H9 (cell line): ENCODE measurements at regions not wholly inside any gene's neighbourhood (a gene's known extent, or its start where the extent isn't known, plus 50 kb on each side); places are given as distances from the start of the nearest gene placed in this dataset.

Experiments used
- DNase-seq: peaks from one replicate; pipeline ENCODE4 v3.0.0-alpha.2; 2017
- H2AFZ ChIP-seq: one replicate; pipeline ENCODE4 v1.6.1; 2013; ENCODE audit warnings: mild to moderate bottlenecking, low read length, control low read depth, moderate library complexity
- H2AK5ac ChIP-seq: 2 replicates; pipeline ENCODE4 v1.6.1; 2013; ENCODE audit warnings: low read length, control low read depth, mixed read lengths; ENCODE audit not compliant: insufficient read length
- H2BK120ac ChIP-seq: one replicate; pipeline ENCODE4 v1.6.1; 2013; ENCODE audit warnings: low read depth, mild to moderate bottlenecking, low read length, control low read depth, inconsistent platforms; ENCODE audit not compliant: poor library complexity, severe bottlenecking
- H2BK12ac ChIP-seq: 2 replicates; pipeline ENCODE4 v1.6.1; 2013; ENCODE audit warnings: low read length, control low read depth, mixed read lengths, low read depth; ENCODE audit not compliant: insufficient read length
- H2BK15ac ChIP-seq: 2 replicates; pipeline ENCODE4 v1.6.1; 2013; ENCODE audit warnings: low read depth, low read length, control low read depth
- H2BK20ac ChIP-seq: one replicate; pipeline ENCODE4 v1.6.1; 2013; ENCODE audit warnings: low read depth, mild to moderate bottlenecking, low read length, control low read depth, inconsistent platforms; ENCODE audit not compliant: poor library complexity, severe bottlenecking
- H2BK5ac ChIP-seq: 2 replicates; pipeline ENCODE4 v1.6.1; 2013; ENCODE audit warnings: low read length, control low read depth, mixed read lengths; ENCODE audit not compliant: insufficient read length
- H3K14ac ChIP-seq: 2 replicates; pipeline ENCODE4 v1.6.1; 2013; ENCODE audit warnings: low read length, control low read depth; ENCODE audit not compliant: insufficient read depth
- H3K18ac ChIP-seq: 2 replicates; pipeline ENCODE4 v1.6.1; 2013; ENCODE audit warnings: low read depth, mild to moderate bottlenecking, mixed read lengths, low read length, control low read depth; ENCODE audit not compliant: insufficient read length
- H3K23ac ChIP-seq: 2 replicates; pipeline ENCODE4 v1.6.1; 2013; ENCODE audit warnings: low read length, control low read depth, mixed read lengths, low read depth; ENCODE audit not compliant: insufficient read length
- H3K23me2 ChIP-seq: 2 replicates; pipeline ENCODE4 v1.6.1; 2013; ENCODE audit warnings: low read depth, mild to moderate bottlenecking, mixed read lengths, low read length, control low read depth; ENCODE audit not compliant: insufficient read length, poor library complexity, severe bottlenecking
- H3K27ac ChIP-seq: 2 replicates; pipeline ENCODE4 v1.5.1; 2013; ENCODE audit warnings: low read length, control low read depth, mixed read lengths, low read depth; ENCODE audit not compliant: insufficient read length
- H3K27me3 ChIP-seq: 2 replicates; pipeline ENCODE4 v1.6.1; 2013; ENCODE audit warnings: low read length, control low read depth, inconsistent platforms; ENCODE audit not compliant: insufficient read depth
- H3K4ac ChIP-seq: 2 replicates; pipeline ENCODE4 v1.6.1; 2013; ENCODE audit warnings: low read depth, mild to moderate bottlenecking, control low read depth, inconsistent platforms, low read length, moderate library complexity
- H3K4me1 ChIP-seq: 2 replicates; pipeline ENCODE4 v1.6.1; 2013; ENCODE audit warnings: low read length, control low read depth, inconsistent platforms; ENCODE audit not compliant: insufficient read depth
- H3K4me2 ChIP-seq: 2 replicates; pipeline ENCODE4 v1.6.1; 2013; ENCODE audit warnings: low read length, control low read depth, mixed read lengths; ENCODE audit not compliant: insufficient read length, insufficient read depth
- H3K56ac ChIP-seq: 2 replicates; pipeline ENCODE4 v1.6.1; 2013; ENCODE audit warnings: low read depth, mild to moderate bottlenecking, mixed read lengths, low read length, control low read depth; ENCODE audit not compliant: insufficient read length
- H3K79me1 ChIP-seq: 2 replicates; pipeline ENCODE4 v1.6.1; 2013; ENCODE audit warnings: low read depth, mild to moderate bottlenecking, moderate library complexity, low read length, control low read depth, inconsistent platforms; ENCODE audit not compliant: insufficient read depth, poor library complexity, severe bottlenecking
- H3K79me2 ChIP-seq: 2 replicates; pipeline ENCODE4 v1.6.1; 2013; ENCODE audit warnings: low read length, control low read depth, inconsistent platforms; ENCODE audit not compliant: insufficient read depth
- H3K9ac ChIP-seq: 2 replicates; pipeline ENCODE4 v1.6.1; 2013; ENCODE audit warnings: low read length, control low read depth, mixed read lengths; ENCODE audit not compliant: insufficient read length; ENCODE audit errors: extremely low read depth
- H3K9me3 ChIP-seq: one replicate; pipeline ENCODE4 v1.6.1; 2013; ENCODE audit warnings: low read depth, low read length, inconsistent platforms; ENCODE audit not compliant: control insufficient read depth
- H3T11ph ChIP-seq: one replicate; pipeline ENCODE4 v1.6.1; 2013; ENCODE audit warnings: mild to moderate bottlenecking, low read length, control low read depth, inconsistent platforms
- H4K20me1 ChIP-seq: one replicate; pipeline ENCODE4 v1.6.1; 2013; ENCODE audit not compliant: control insufficient read depth, insufficient read length, insufficient read depth
- H4K5ac ChIP-seq: 2 replicates; pipeline ENCODE4 v1.6.1; 2013; ENCODE audit warnings: low read depth, mild to moderate bottlenecking, mixed read lengths, low read length, control low read depth; ENCODE audit not compliant: insufficient read length
- H4K8ac ChIP-seq: replicated peaks from 2 replicates; pipeline ENCODE4 v1.6.1; 2013; ENCODE audit warnings: low read length, control low read depth, mixed read lengths, low read depth; ENCODE audit not compliant: insufficient read length
- H4K91ac ChIP-seq: 2 replicates; pipeline ENCODE4 v1.6.1; 2013; ENCODE audit warnings: low read depth, mild to moderate bottlenecking, moderate library complexity, mixed read lengths, low read length, control low read depth; ENCODE audit not compliant: insufficient read length
- H3K27ac Mint-ChIP-seq, 3 experiments: 2 replicates in 2 of 3; 3 replicates in 1 of 3; pipeline ENCODE4 v1.8.0; 2020 to 2021; ENCODE audit warnings: mixed read lengths in 3 of 3, mild to moderate bottlenecking in 1 of 3, moderate library complexity in 1 of 3
- H3K27me3 Mint-ChIP-seq: 2 replicates; pipeline ENCODE4 v1.8.0; 2021; ENCODE audit warnings: low read depth, mild to moderate bottlenecking, moderate library complexity, mixed read lengths
- H3K36me3 Mint-ChIP-seq, 3 experiments: 2 replicates in 2 of 3; 3 replicates in 1 of 3; pipeline ENCODE4 v1.8.0; 2020 to 2021; ENCODE audit warnings: low read depth in 3 of 3, mixed read lengths in 3 of 3; ENCODE audit not compliant: insufficient read depth in 1 of 3
- H3K4me1 Mint-ChIP-seq, 2 experiments: 2 replicates each; pipeline ENCODE4 v1.8.0; 2020; ENCODE audit warnings: mixed read lengths in 2 of 2
- H3K4me3 Mint-ChIP-seq, 2 experiments: 2 replicates in 1 of 2; 3 replicates in 1 of 2; pipeline ENCODE4 v1.8.0; 2020 to 2021; ENCODE audit warnings: mild to moderate bottlenecking in 2 of 2, mixed read lengths in 2 of 2, moderate library complexity in 1 of 2
- H3K9me3 Mint-ChIP-seq, 2 experiments: 2 replicates in 1 of 2; 3 replicates in 1 of 2; pipeline ENCODE4 v1.8.0; 2020; ENCODE audit warnings: mild to moderate bottlenecking in 2 of 2, mixed read lengths in 2 of 2, moderate library complexity in 1 of 2
- WGBS: extraction: QIAGEN DNeasy Blood & Tissue Kit; methylation state at CpG from one replicate; pipeline ENCODE4 v1.1.7; 2013; ENCODE audit warnings: missing lambda C conversion rate, low lambda C conversion rate, mixed read lengths; ENCODE audit not compliant: insufficient read length; ENCODE audit errors: extremely low coverage; 5-methylcytosine and 5-hydroxymethylcytosine counted together
- TF ChIP-seq, protein P1 (sequence below): fragments of 200-600 bp; sonication (generic); conservative IDR thresholded peaks from 3 replicates; pipeline ENCODE4 v1.8.0; 2021; ENCODE audit warnings: antibody characterized with exemption, mild to moderate bottlenecking

DNA sequence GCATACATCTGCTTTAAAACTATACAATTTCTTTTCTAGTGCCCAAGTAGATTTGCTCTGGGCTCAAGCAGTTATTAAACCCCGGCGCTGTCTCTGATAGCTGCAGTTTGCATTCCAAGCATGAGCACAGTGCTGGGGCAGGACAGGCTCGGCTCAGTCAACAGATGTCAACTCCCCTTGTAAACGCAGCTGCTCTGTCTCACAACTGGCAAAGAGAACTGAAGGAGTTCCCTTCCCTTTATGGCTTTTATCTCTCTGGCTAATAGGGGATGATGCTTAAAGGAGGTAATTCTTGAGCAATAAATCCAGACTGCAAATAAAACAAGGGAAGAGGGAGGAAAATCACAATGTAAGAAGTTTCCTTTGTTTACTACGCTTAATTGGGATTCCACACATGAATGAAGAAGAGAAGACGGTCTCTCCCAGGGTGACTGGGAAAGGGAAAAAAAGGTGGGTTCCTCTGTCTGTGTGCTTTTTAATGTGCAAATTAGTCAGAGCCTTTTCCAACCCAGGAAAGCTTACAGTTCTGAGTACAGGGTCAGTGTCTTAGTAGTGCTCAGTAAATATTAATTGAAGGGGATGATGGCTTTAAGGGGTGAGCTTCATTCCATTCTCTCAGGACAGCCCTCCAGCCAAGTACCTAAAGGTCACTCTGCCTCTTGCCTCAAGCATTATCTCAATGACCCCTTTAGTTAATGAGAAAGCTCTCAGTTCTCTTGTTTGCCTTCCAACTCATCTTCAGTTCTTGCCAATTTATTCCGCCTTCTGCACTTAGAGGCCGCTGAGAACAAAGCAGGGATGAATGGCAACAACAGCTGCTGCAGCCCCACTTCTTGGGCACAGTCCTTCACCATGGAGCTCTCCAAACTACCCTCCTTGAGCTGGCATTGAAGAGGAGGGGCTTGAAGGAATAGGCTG lies 155.7 kb upstream of the JADE1 start:
- no peak overlapping the region for H3K4ac ChIP-seq
- H3T11ph ChIP-seq: no peak overlapping the region
- Mint-ChIP-seq H3K27me3 (no peaks in the 10 kb centered on the region), H3K27ac (peak overlapping the region; percentile 5 to 83 (median 36); a peak in 2 of 7 replicates), H3K9me3 (peaks cover 10 to 12% of the 10 kb centered on the region in 2 experiments), H3K36me3 (peaks cover 6 to 11% (median 8%) of the 10 kb centered on the region in 3 experiments; a peak in 6 of 7 replicates), H3K4me1 (peaks cover 26 to 36% of the 10 kb centered on the region in 2 experiments), H3K4me3 (no peak overlapping the region)
- H3K9ac ChIP-seq: no peak overlapping the region
- H4K20me1 ChIP-seq: no peaks in the 10 kb centered on the region
- H3K18ac ChIP-seq: no peak overlapping the region
- no peak overlapping the region for H3K4me2 ChIP-seq
- H4K8ac ChIP-seq: no peak overlapping the region
- DNase-seq: no peak
- H3K27me3 ChIP-seq: no peaks in the 10 kb centered on the region
- H2AK5ac ChIP-seq: no peak overlapping the region
- no peak overlapping the region for H3K14ac ChIP-seq
- H3K79me2 ChIP-seq: no peaks in the 10 kb centered on the region
- no CpG with 5 or more reads among the region's 8 CpGs for WGBS
- peaks cover 13% of the 10 kb centered on the region for H3K9me3 ChIP-seq
- no peaks in the 10 kb centered on the region for H3K23me2 ChIP-seq
- no peak overlapping the region for H2BK12ac ChIP-seq
- no peak overlapping the region for H2BK5ac ChIP-seq
- no peak overlapping the region for H4K5ac ChIP-seq
- H2BK20ac ChIP-seq: no peak overlapping the region
- H3K23ac ChIP-seq: no peak overlapping the region
- H3K4me1 ChIP-seq: peaks cover 6% of the 10 kb centered on the region; the same call in 1 of the 2 replicates
- no peak overlapping the region for H3K56ac ChIP-seq
- no peaks in the 10 kb centered on the region for H3K79me1 ChIP-seq
- H2AFZ ChIP-seq: no peak overlapping the region
- H3K27ac ChIP-seq: no peak overlapping the region
- TF ChIP-seq, protein P1, sequence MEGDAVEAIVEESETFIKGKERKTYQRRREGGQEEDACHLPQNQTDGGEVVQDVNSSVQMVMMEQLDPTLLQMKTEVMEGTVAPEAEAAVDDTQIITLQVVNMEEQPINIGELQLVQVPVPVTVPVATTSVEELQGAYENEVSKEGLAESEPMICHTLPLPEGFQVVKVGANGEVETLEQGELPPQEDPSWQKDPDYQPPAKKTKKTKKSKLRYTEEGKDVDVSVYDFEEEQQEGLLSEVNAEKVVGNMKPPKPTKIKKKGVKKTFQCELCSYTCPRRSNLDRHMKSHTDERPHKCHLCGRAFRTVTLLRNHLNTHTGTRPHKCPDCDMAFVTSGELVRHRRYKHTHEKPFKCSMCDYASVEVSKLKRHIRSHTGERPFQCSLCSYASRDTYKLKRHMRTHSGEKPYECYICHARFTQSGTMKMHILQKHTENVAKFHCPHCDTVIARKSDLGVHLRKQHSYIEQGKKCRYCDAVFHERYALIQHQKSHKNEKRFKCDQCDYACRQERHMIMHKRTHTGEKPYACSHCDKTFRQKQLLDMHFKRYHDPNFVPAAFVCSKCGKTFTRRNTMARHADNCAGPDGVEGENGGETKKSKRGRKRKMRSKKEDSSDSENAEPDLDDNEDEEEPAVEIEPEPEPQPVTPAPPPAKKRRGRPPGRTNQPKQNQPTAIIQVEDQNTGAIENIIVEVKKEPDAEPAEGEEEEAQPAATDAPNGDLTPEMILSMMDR: no peak
- H2BK120ac ChIP-seq: no peak overlapping the region
- H4K91ac ChIP-seq: no peak overlapping the region
- no peak overlapping the region for H2BK15ac ChIP-seq
